Erythroblast (primary cell): ENCODE measurements at regions not wholly inside any gene's neighbourhood (a gene's known extent, or its start where the extent isn't known, plus 50 kb on each side); places are given as distances from the start of the nearest gene placed in this dataset.

Experiments used
- GATA1 ChIP-seq: IDR thresholded peaks from 2 replicates; pipeline ENCODE4 v1.6.1; 2011; ENCODE audit warnings: low read depth, mild to moderate bottlenecking, control low read depth, low read length, moderate library complexity
- POLR2A ChIP-seq: IDR thresholded peaks from 2 replicates; pipeline ENCODE4 v1.6.1; 2011; ENCODE audit warnings: mild to moderate bottlenecking, low read length

- no peak for TF ChIP-seq POLR2A
- no peak for TF ChIP-seq GATA1
Observed at GRCh38 chr18:22279741-22280452, 110.5 kb downstream of the GATA6 start.
